ENCODE measurements at regions not wholly inside any gene's neighbourhood (a gene's known extent, or its start where the extent isn't known, plus 50 kb on each side); places are given as distances from the start of the nearest gene placed in this dataset.

DNA sequence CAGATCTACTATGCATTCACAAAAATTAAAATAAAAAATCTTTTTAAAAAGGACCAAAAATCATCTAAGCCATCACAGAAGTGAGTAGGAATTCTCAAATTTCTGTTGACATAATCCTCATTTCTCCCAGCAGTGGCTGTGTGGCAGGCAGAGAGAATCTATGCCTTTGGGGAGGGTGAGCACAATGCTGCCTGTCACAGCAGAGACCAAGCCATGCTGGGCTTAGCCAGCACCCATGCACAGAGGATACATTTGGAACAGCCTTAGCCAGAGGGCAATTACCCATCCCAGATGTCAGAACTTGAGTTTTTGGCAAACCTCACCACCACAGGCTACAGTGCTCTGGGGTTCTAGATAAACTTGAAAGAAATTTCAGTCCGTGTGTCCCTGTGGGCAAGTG, 1274.8 kb upstream of the ADGRL3 start:
- TF ChIP-seq, protein P1, sequence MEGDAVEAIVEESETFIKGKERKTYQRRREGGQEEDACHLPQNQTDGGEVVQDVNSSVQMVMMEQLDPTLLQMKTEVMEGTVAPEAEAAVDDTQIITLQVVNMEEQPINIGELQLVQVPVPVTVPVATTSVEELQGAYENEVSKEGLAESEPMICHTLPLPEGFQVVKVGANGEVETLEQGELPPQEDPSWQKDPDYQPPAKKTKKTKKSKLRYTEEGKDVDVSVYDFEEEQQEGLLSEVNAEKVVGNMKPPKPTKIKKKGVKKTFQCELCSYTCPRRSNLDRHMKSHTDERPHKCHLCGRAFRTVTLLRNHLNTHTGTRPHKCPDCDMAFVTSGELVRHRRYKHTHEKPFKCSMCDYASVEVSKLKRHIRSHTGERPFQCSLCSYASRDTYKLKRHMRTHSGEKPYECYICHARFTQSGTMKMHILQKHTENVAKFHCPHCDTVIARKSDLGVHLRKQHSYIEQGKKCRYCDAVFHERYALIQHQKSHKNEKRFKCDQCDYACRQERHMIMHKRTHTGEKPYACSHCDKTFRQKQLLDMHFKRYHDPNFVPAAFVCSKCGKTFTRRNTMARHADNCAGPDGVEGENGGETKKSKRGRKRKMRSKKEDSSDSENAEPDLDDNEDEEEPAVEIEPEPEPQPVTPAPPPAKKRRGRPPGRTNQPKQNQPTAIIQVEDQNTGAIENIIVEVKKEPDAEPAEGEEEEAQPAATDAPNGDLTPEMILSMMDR (IDR thresholded peaks at IDR 0.05; ENCODE audit: extremely low read depth in 1 of 2, insufficient read depth in 1 of 2, low read depth in 1 of 2, low read length in 2 of 2) = no peak
- TF ChIP-seq POLR2A (IDR thresholded peaks at IDR 0.05; ENCODE audit: low read depth, low read length) (no peak), MYC (IDR thresholded peaks at IDR 0.05; ENCODE audit: low read depth, low read length) (no peak), JUN (IDR thresholded peaks at IDR 0.05; ENCODE audit: borderline replicate concordance, insufficient read depth, insufficient read length, low read depth) (no peak)
